AG10803 (cell line): ENCODE measurements at regions not wholly inside any gene's neighbourhood (a gene's known extent, or its start where the extent isn't known, plus 50 kb on each side); places are given as distances from the start of the nearest gene placed in this dataset.

ENCODE experiments used
- DNase-seq: peaks from one replicate; pipeline ENCODE4 v3.0.0; 2010; ENCODE audit warnings: low read depth
- H3K4me3 ChIP-seq: 2 replicates; pipeline ENCODE4 v1.5.1; 2011; ENCODE audit warnings: mild to moderate bottlenecking, low read length, control low read depth
- CTCF ChIP-seq: conservative IDR thresholded peaks from 2 replicates; pipeline ENCODE4 v1.5.1; 2011; ENCODE audit warnings: mild to moderate bottlenecking, low read length, control low read depth, inconsistent platforms

- H3K4me3 ChIP-seq = no peak overlapping the region
- DNase-seq = no peak
- no peak for TF ChIP-seq CTCF
Observed at GRCh38 chr22:22741843-22742242, 97.4 kb downstream of the GGTLC2 start.

GRCh38 chr22:22742641-22743040, 98.2 kb downstream of the GGTLC2 start:
- no peak overlapping the region for H3K4me3 ChIP-seq
- no peak for DNase-seq
- TF ChIP-seq CTCF = no peak

GRCh38 chr22:22743128-22743760, 98.8 kb downstream of the GGTLC2 start:
- no peak overlapping the region for H3K4me3 ChIP-seq
- DNase-seq = no peak
- TF ChIP-seq CTCF = no peak

GRCh38 chr22:22744412-22745224, 100.2 kb downstream of the GGTLC2 start:
- no peak overlapping the region for H3K4me3 ChIP-seq
- no peak for TF ChIP-seq CTCF
- DNase-seq = no peak

GRCh38 chr22:22745225-22746060, 101.0 kb downstream of the GGTLC2 start:
- H3K4me3 ChIP-seq = no peak overlapping the region
- peak; percentile 16 for DNase-seq
- TF ChIP-seq CTCF = peak; percentile 58

GRCh38 chr22:22746061-22746962, 101.9 kb downstream of the GGTLC2 start:
- TF ChIP-seq CTCF = no peak
- DNase-seq = no peak
- no peak overlapping the region for H3K4me3 ChIP-seq
